GM10248 (cell line): ENCODE measurements at regions not wholly inside any gene's neighbourhood (a gene's known extent, or its start where the extent isn't known, plus 50 kb on each side); places are given as distances from the start of the nearest gene placed in this dataset.
"Not testable (repeated sequence)": the region's sequence is repeated elsewhere in the genome, so short reads cannot be mapped to it uniquely, and the experiment has no call there.

ENCODE experiments used
- CTCF ChIA-PET: fragments of 300-600 bp; sonication (Branson Sonifier 250); formaldehyde crosslinking; extraction: SDS; loops from one replicate; lab custom pipeline; 2021; ENCODE audit warnings: antibody characterized with exemption; lab: Yijun Ruan, JAX
- POLR2A ChIA-PET: fragments of 350-650 bp; sonication (Branson Sonifier 250); formaldehyde crosslinking; extraction: SDS; loops from one replicate; lab custom pipeline; 2020; ENCODE audit warnings: antibody characterized with exemption; lab: Yijun Ruan, JAX
- DNase-seq: peaks from one replicate; pipeline ENCODE4 v3.0.0; 2012; ENCODE audit errors: extremely low spot score
- TF ChIP-seq, protein P1 (sequence below): IDR thresholded peaks from 2 replicates; pipeline ENCODE4 v1.5.1; 2012; ENCODE audit warnings: mild to moderate bottlenecking, low read depth; ENCODE audit errors: extremely low read depth, missing control alignments, control extremely low read depth

DNA sequence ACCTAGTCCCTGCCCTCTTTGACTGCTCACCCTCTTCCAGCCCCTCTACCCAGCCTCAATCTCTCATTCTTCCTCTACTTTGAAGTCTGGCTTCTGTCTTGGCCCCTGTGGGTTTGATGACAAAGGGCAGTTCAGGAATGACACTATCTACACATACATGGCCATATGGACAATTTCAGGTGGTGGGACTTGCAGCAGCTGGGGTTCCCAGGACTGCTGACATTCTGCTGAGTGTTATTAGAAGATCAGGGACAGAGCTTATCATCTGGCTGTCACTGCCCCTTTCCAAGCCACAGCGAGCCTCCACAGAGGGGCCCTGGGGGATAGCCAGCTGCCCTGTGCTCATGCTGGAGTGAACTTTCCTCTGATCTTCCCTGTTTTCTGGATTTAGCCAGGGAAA lies 97.4 kb upstream of the IPO9 start:
- no peak for DNase-seq
- TF ChIP-seq, protein P1, sequence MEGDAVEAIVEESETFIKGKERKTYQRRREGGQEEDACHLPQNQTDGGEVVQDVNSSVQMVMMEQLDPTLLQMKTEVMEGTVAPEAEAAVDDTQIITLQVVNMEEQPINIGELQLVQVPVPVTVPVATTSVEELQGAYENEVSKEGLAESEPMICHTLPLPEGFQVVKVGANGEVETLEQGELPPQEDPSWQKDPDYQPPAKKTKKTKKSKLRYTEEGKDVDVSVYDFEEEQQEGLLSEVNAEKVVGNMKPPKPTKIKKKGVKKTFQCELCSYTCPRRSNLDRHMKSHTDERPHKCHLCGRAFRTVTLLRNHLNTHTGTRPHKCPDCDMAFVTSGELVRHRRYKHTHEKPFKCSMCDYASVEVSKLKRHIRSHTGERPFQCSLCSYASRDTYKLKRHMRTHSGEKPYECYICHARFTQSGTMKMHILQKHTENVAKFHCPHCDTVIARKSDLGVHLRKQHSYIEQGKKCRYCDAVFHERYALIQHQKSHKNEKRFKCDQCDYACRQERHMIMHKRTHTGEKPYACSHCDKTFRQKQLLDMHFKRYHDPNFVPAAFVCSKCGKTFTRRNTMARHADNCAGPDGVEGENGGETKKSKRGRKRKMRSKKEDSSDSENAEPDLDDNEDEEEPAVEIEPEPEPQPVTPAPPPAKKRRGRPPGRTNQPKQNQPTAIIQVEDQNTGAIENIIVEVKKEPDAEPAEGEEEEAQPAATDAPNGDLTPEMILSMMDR, result no peak
- POLR2A ChIA-PET, result no interaction called here
- CTCF ChIA-PET, result interaction anchor here (1.0 to 1.1 kb wide), 4 partner anchors 28 to 96 kb away, joined by 3 read pairs; no protein-coding TSS in a partner anchor

DNA sequence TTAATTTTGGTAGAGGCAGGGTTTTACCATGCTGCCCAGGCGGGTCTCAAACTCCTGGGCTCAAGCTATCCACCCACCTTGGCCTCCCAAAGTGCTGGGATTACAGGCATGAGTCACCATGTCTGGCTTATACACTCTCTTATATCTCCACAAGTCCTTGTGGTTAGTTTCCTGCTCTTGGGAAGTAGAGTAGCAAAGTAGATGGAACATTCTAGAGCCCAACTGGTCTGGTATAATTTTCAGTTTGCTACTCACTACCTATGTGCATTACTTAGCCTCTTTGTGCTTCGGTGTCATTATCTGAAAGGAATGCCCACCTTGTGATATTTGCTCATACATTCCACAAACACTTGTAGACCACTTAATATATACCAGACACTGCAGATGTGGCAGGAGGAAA lies 96.6 kb upstream of the IPO9 start:
- TF ChIP-seq, protein P1, result no peak
- ChIA-PET CTCF (interaction anchor here (1.1 to 1.9 kb wide), 2 partner anchors 23 to 61 kb away, joined by 3 to 5 read pairs; no protein-coding TSS in a partner anchor), POLR2A (no interaction called here)
- no peak for DNase-seq

DNA sequence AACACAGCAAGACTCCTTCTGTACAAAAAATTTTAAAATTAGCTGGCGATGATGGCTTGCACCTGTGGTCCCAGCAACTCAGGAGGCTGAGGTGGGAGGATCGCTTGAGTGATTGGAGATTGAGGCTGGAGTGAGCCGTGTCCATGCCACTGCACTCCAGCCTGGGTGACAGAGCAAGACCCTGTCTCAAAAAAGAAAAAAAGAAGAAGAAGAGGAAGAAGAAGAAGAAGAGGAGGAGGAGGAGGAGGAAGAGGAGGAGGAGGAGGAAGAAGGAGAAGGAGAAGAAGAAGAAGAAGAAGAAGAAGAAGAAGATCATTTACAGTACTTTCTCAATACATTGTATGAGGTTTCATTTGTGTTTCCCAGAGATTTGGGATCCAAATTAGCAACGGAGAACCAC lies 94.7 kb upstream of the IPO9 start:
- DNase-seq, POLR2A ChIA-PET: not testable (repeated sequence)
- CTCF ChIA-PET, result interaction anchor here (0.8 to 1.9 kb wide), 4 partner anchors 11 to 222 kb away, joined by 3 to 5 read pairs (median 4); no protein-coding TSS in a partner anchor

DNA sequence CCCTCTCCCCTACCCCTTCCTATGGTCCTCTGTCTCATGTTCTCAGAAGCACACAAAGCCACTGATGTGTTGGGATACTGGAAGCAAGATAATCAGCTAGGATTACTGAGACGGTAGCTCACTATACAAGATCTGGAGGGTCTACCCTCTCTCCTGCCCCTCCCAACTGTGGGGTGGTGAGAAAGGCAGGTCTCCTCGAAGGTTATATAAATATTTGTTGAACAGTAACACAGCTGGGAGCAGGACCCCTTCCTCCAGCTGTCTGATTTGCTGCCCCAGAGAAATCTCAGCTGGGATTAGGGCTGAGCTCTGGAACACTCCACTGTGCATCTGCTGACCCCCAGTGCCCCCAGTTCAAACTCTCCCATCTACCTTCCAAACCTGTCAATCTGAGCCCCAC lies 94.2 kb upstream of the IPO9 start:
- ChIA-PET CTCF (interaction anchor here (0.9 to 1.8 kb wide), 4 partner anchors 12 to 252 kb away, joined by 3 to 5 read pairs (median 3); no protein-coding TSS in a partner anchor), POLR2A (no interaction called here)
- no peak for DNase-seq
- TF ChIP-seq, protein P1, result no peak

DNA sequence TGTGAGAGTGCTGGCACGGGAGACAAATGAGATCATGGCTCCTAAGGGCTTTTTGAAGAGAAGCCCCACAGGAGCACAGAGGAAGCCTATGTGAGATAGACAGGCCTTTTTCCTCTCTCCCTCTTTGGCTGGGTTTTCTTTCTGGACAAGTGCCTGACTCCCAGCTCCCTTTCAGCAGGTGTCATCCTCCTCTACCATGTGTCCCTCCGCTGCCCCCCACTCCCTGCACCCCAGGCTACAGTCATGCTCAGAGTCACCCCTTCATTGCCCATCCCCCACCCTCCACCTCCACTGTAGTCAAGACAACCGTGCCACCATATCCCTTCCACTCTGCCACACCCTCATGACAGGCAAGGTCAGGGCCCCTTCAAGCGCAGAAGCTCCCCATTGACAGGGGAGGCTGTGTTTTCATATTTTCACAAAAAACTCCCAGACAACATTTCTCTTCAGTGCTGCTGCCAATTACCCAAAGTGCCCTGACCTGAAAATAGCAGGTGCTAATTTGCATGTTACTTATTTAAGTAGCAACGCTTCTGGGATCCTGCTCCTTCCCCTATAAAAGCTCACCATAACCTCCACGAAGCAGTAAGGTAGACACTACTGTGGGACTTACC lies 92.1 kb upstream of the IPO9 start:
- TF ChIP-seq, protein P1, result no peak
- ChIA-PET POLR2A (no interaction called here), CTCF (interaction anchor here (0.8 to 2.1 kb wide), 7 partner anchors 8 to 56 kb away, joined by 3 to 11 read pairs (median 5); no protein-coding TSS in a partner anchor)
- no peak for DNase-seq

DNA sequence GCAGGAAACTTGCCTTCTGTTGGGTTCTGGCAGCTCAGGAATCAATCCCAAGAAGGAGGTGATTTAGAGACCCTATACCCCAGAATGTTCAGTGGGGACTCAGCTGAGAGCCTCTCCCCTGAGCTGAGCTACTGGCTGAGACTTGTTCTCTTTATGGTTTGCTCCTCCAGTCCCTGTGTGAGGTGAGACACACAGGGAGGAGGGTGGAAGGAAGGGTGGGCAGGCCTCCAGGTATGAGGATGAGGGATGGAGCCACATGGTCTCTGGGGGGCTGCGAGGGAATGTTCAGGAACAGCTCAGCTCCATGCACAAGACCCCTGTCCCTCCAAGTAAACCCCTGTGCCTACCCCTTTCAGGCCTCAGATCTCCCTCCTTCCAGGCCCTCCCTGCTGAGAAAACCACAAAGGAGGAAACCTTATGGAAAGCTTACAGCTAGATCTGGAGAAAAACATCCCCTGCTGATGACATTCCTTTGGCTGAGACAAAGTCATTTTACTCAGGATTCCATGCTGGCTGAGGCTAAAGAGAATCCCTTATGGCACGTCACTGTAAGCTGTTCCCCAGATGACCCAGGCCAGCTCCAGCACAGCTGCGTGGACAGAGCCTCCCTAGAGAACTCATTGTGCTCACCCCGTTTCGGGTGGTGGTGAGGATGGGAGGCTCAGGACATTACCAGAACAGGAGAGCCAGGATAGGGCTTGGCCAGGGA lies 91.5 kb upstream of the IPO9 start:
- no peak for DNase-seq
- ChIA-PET POLR2A (no interaction called here), CTCF (interaction anchor here (0.8 to 2.1 kb wide), 8 partner anchors 8 to 55 kb away, joined by 3 to 11 read pairs (median 4); no protein-coding TSS in a partner anchor)
- TF ChIP-seq, protein P1, result no peak
